CD4-positive, CD25-positive, alpha-beta regulatory T cell (primary cell): ENCODE measurements at regions not wholly inside any gene's neighbourhood (a gene's known extent, or its start where the extent isn't known, plus 50 kb on each side); places are given as distances from the start of the nearest gene placed in this dataset.

Experiments used
- ATAC-seq, 2 donors: fragments of 150-1000 bp; cut with Tn5 transposase; one replicate each; pipeline ENCODE4 v1.10.0; 2021; ENCODE audit warnings: low read depth in 2 of 2, moderate number of reproducible peaks in 2 of 2, moderate library complexity in 1 of 2
- DNase-seq, 3 donors: peaks; one replicate each; pipeline versions ENCODE4 v3.0.0 to v3.0.0-alpha.2; 2012 to 2022; ENCODE audit warnings: mixed read lengths in 1 of 3
- H3K27ac ChIP-seq: one replicate; pipeline ENCODE4 v1.7.0; 2013; ENCODE audit warnings: mild to moderate bottlenecking, low read length; ENCODE audit not compliant: insufficient read depth, poor library complexity, severe bottlenecking
- H3K27me3 ChIP-seq: one replicate; pipeline ENCODE4 v1.7.0; 2013; ENCODE audit warnings: low read length; ENCODE audit not compliant: control insufficient read depth, insufficient read depth
- H3K36me3 ChIP-seq: one replicate; pipeline ENCODE4 v1.7.0; 2013; ENCODE audit warnings: mild to moderate bottlenecking, low read length, moderate library complexity; ENCODE audit not compliant: control insufficient read depth, insufficient read depth
- H3K4me1 ChIP-seq: 2 replicates; pipeline ENCODE4 v1.7.0; 2013; ENCODE audit warnings: mild to moderate bottlenecking, low read length; ENCODE audit not compliant: insufficient read depth, control insufficient read depth, poor library complexity, severe bottlenecking
- H3K4me3 ChIP-seq: one replicate; pipeline ENCODE4 v1.7.0; 2013; ENCODE audit warnings: low read depth, mild to moderate bottlenecking, low read length, moderate library complexity
- H3K9me3 ChIP-seq, 2 experiments: 1 replicate in 1 of 2; 2 replicates in 1 of 2; pipeline ENCODE4 v1.7.0; 2013; ENCODE audit warnings: low read length in 2 of 2, mild to moderate bottlenecking in 1 of 2, moderate library complexity in 1 of 2; ENCODE audit not compliant: control insufficient read depth in 2 of 2
- H3K27ac Mint-ChIP-seq, 3 donors: one replicate each; pipeline ENCODE4 v1.8.0; 2020 to 2022; ENCODE audit warnings: mild to moderate bottlenecking in 3 of 3, mixed read lengths in 3 of 3, moderate library complexity in 2 of 3
- H3K27me3 Mint-ChIP-seq: one replicate; pipeline ENCODE4 v1.8.0; 2022; ENCODE audit warnings: mild to moderate bottlenecking, mixed read lengths
- H3K36me3 Mint-ChIP-seq: one replicate; pipeline ENCODE4 v1.8.0; 2020; ENCODE audit warnings: mixed read lengths
- H3K4me1 Mint-ChIP-seq, 4 donors: one replicate each; pipeline ENCODE4 v1.8.0; 2020 to 2022; ENCODE audit warnings: mixed read lengths in 4 of 4, mild to moderate bottlenecking in 1 of 4
- H3K4me3 Mint-ChIP-seq, 4 donors: one replicate each; pipeline ENCODE4 v1.8.0; 2020 to 2022; ENCODE audit warnings: mild to moderate bottlenecking in 4 of 4, mixed read lengths in 4 of 4, moderate library complexity in 3 of 4
- H3K9me3 Mint-ChIP-seq, 7 donors: one replicate each; pipeline ENCODE4 v1.8.0; 2020 to 2022; ENCODE audit warnings: mixed read lengths in 7 of 7, mild to moderate bottlenecking in 3 of 7, moderate library complexity in 2 of 7

DNA sequence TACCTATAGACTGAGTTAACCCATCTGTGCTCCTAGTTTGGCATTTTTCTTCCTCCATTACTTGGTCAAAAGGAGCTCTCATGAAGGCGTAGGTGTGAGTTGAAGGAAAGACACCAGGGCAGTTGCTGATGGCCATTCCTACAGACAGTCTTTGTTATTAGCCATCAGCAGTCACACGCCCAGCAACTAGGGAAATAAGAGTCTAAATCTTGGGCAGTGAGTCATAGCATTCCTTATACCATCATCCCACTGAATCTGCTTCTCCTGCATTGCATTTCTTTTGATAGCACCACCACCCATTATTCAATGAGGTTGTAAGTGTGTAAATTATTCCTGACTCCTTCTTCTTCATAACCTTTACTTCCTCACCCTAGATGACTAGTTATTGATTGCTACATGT is 150.9 kb upstream of the IGF1 start:
- Mint-ChIP-seq H3K36me3 (no peaks in the 10 kb centered on the region), H3K4me1 (no peaks in the 10 kb centered on the region), H3K27ac (no peak overlapping the region), H3K4me3 (no peak overlapping the region), H3K27me3 (no peaks in the 10 kb centered on the region), H3K9me3 (peaks cover 0 to 17% (median 0%) of the 10 kb centered on the region in 7 donors)
- Histone ChIP-seq H3K9me3 (peaks cover 4% of the 10 kb centered on the region in 2 experiments), H3K27me3 (no peaks in the 10 kb centered on the region), H3K4me3 (no peak overlapping the region), H3K27ac (no peak overlapping the region), H3K36me3 (no peaks in the 10 kb centered on the region), H3K4me1 (no peaks in the 10 kb centered on the region)
- DNase-seq, result no peak
- no peak for ATAC-seq

DNA sequence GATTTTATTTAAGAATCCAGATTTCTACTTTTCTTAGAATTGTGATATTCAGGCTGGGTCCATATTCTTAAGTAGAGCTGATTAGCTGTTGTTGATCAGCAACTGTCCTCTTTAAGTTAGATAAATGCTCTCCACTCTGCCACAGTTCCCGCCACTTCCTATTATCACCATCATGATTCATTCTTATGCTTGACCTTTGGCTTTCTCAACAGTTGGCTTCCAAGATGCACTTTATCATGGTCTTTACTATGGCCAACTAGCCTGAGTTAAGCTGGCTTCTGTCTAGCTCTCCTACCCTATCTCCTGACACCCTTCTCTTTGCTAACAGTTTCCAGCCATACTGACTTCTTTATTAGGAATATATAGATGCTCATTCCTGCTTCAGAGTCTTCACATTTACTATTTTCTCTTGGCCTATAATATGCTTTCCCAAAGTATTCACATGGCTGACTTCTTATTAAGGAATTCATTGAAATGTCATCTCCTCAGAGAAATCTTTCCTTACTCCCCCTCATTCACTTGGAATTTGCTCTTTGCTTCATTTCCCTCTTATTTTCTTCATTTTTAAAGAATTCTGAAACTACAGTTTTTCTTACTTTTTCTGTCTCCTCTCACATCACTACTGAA is 149.0 kb upstream of the IGF1 start:
- no peak for DNase-seq
- H3K27ac Mint-ChIP-seq, result no peak overlapping the region

DNA sequence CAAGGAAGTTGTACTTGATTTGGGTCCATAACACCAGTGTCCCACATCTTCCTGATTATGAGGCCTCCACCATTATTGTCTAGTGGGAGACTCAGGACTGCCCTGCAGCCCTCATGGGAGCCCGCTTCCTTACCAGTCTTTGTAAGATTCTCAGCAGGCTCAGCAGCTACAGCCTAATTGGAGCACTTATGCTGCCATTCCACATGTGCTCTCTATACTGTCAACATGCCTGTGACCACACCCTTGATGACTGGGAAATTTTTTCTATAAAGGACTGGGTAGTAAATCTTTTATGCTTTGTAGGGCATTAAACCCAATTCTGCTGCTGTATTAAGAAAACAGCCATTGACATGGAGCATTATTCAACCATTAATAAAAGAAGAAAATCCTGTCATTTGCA is 145.5 kb upstream of the IGF1 start:
- Mint-ChIP-seq H3K9me3 (peaks cover 0 to 17% (median 2%) of the 10 kb centered on the region in 7 donors), H3K4me3 (no peak overlapping the region), H3K36me3 (no peaks in the 10 kb centered on the region), H3K27ac (no peak overlapping the region), H3K27me3 (no peaks in the 10 kb centered on the region), H3K4me1 (no peaks in the 10 kb centered on the region)
- Histone ChIP-seq H3K9me3 (peaks cover 4% of the 10 kb centered on the region in 2 experiments), H3K36me3 (no peaks in the 10 kb centered on the region), H3K27me3 (no peaks in the 10 kb centered on the region), H3K4me1 (no peaks in the 10 kb centered on the region), H3K27ac (no peak overlapping the region), H3K4me3 (no peak overlapping the region)
- DNase-seq, result no peak
- ATAC-seq, result no peak

More for the DNA sequence above, 149.0 kb upstream of the IGF1 start:
- H3K36me3 ChIP-seq, result no peaks in the 10 kb centered on the region
- H3K4me3 Mint-ChIP-seq, result no peak overlapping the region
- H3K4me1 ChIP-seq, result no peaks in the 10 kb centered on the region
- H3K36me3 Mint-ChIP-seq, result no peaks in the 10 kb centered on the region
- no peak overlapping the region for H3K27ac ChIP-seq
- H3K4me3 ChIP-seq, result no peak overlapping the region
- H3K9me3 Mint-ChIP-seq, result peaks cover 0 to 17% (median 0%) of the 10 kb centered on the region in 7 donors
- H3K9me3 ChIP-seq, result peaks cover 4% of the 10 kb centered on the region in 2 experiments
- H3K4me1 Mint-ChIP-seq, result no peaks in the 10 kb centered on the region
- ATAC-seq, result no peak
- H3K27me3 Mint-ChIP-seq, result no peaks in the 10 kb centered on the region
- no peaks in the 10 kb centered on the region for H3K27me3 ChIP-seq

DNA sequence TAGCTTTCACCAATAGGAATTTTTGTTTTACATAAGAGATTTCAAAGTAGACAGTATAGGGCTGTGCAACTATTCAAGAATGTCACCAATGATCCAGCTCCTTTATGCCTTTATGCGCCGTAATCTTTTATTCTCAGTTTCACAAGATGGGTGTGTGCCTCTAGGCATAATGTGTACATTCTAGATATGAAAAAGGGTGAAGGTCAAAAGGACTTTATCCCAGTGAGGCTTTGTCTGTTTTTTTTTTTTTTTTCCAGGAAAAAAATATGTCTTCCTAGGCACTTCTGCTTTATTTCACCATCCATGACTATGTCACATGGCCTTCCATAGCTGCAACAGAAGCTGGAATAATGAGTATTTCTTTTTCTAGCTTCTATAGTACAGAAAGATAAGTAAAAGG is 142.3 kb upstream of the IGF1 start:
- no peak overlapping the region for H3K27ac ChIP-seq
- H3K9me3 ChIP-seq, result peaks cover 2% of the 10 kb centered on the region in 2 experiments
- H3K27me3 ChIP-seq, result no peaks in the 10 kb centered on the region
- Mint-ChIP-seq H3K4me3 (no peak overlapping the region), H3K27me3 (no peaks in the 10 kb centered on the region), H3K4me1 (no peaks in the 10 kb centered on the region), H3K27ac (no peak overlapping the region), H3K9me3 (peaks cover 0 to 10% (median 5%) of the 10 kb centered on the region in 7 donors), H3K36me3 (no peaks in the 10 kb centered on the region)
- no peaks in the 10 kb centered on the region for H3K36me3 ChIP-seq
- no peaks in the 10 kb centered on the region for H3K4me1 ChIP-seq
- no peak for ATAC-seq
- H3K4me3 ChIP-seq, result no peak overlapping the region
- no peak for DNase-seq

DNA sequence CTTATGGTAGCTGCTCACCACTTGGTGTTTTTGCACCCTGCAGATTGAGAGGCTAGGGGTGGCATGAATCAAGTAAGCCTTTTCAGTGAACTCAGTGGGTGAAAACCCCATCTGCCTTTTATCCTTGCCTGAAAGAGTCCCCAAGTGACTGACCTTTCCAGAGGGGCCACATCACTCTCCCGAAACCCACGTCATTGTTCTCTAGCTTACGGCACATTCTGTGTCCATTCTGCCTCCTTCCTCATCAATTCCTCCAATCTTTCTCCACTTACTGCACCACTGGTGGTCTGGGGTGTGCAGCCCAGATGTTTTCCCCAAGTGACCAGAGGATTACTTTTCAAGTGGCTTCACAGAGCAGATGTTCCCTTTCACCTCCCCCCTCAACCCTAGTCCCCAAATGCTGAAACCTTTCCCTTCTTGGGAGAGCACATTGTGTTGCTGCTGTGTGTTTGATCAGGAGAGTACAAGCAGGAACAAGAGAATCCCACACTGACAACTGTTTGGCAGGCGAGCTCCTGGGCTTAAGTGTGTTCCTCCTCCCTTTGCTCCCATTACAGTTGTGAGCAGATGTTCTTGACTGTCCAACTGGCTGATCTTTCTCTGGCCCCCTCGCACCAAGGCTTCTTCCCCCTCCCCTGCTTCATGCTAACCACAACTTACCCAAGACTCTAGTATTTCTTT is 138.0 kb upstream of the IGF1 start:
- Mint-ChIP-seq H3K27me3 (no peaks in the 10 kb centered on the region), H3K4me3 (no peak overlapping the region), H3K36me3 (no peaks in the 10 kb centered on the region), H3K27ac (no peak overlapping the region), H3K9me3 (peaks cover 0 to 5% (median 2%) of the 10 kb centered on the region in 7 donors), H3K4me1 (no peaks in the 10 kb centered on the region)
- Histone ChIP-seq H3K27ac (no peak overlapping the region), H3K9me3 (no peaks in the 10 kb centered on the region), H3K4me1 (no peaks in the 10 kb centered on the region), H3K4me3 (no peak overlapping the region), H3K27me3 (no peaks in the 10 kb centered on the region), H3K36me3 (no peaks in the 10 kb centered on the region)
- ATAC-seq (no peak), DNase-seq (no peak)

DNA sequence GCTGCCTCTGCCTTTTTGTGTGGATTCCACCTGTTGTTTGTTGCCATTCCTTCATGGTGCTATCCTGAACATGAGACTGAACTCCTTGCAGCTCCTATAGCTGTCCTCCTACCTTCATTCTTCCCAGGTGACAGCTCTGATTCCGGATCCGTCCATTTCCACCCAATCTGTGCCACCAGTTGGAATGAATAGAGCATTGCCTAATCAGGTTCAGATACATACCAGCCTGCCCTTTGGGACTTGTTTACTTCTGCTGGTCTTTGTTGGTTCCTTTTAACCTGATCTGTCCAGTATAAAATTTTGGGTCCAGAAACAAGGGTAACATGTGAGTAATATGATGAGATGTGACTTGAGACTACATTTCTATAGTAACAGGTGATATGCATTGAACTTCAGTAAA is 136.3 kb upstream of the IGF1 start:
- peaks cover 0 to 5% (median 2%) of the 10 kb centered on the region in 7 donors for H3K9me3 Mint-ChIP-seq
- no peaks in the 10 kb centered on the region for H3K36me3 Mint-ChIP-seq
- no peak overlapping the region for H3K4me3 Mint-ChIP-seq
- H3K27ac Mint-ChIP-seq, result no peak overlapping the region
- H3K36me3 ChIP-seq, result no peaks in the 10 kb centered on the region
- H3K9me3 ChIP-seq, result no peaks in the 10 kb centered on the region
- DNase-seq, result no peak
- no peaks in the 10 kb centered on the region for H3K4me1 ChIP-seq
- no peak overlapping the region for H3K27ac ChIP-seq
- no peaks in the 10 kb centered on the region for H3K27me3 ChIP-seq
- H3K4me1 Mint-ChIP-seq, result no peaks in the 10 kb centered on the region
- no peaks in the 10 kb centered on the region for H3K27me3 Mint-ChIP-seq
- no peak for ATAC-seq
- H3K4me3 ChIP-seq, result no peak overlapping the region

DNA sequence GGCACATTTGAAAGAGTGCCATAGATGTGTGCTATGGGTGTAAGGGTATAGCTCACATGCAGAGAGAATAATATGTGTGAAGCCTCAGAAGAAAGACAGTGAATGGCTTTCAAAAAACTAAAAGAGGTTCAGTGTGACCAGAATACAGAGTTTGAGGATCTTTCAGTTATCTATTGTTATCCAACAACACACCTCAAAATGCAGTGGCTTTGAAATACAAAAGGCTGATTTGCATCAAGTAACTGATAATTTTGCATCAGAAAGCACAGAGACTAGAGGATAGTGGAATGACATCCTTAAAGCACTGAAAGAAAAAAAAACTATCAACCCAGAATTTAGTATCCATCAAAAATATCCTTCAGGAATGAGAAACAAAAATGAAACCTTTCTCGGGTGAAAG is 131.6 kb upstream of the IGF1 start:
- Mint-ChIP-seq H3K27me3 (no peaks in the 10 kb centered on the region), H3K36me3 (no peaks in the 10 kb centered on the region)
- H3K4me1 ChIP-seq, result no peaks in the 10 kb centered on the region

DNA sequence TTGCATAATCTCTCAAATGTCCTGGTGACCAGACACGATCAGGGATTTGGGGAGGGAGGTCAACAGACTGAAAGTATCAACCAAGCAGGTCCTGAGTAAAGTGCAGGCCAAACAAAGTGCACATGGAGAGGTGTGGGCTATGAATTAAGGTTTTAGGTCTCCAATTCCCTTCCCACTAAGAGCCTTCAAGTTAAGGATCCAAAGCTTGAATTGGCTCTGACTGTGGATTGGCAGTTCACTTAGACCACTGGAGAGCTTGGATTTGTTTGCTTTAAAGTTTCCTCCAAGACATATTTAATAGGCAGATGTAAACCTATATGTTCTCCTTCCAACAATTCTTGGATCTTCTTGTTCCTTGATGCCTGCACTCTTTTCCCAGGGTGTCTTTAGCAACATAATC is 129.6 kb upstream of the IGF1 start:
- ATAC-seq, result no peak
- peaks cover 0 to 16% (median 2%) of the 10 kb centered on the region in 7 donors for H3K9me3 Mint-ChIP-seq
- no peaks in the 10 kb centered on the region for H3K36me3 Mint-ChIP-seq
- no peaks in the 10 kb centered on the region for H3K9me3 ChIP-seq
- no peak overlapping the region for H3K27ac ChIP-seq
- H3K4me3 Mint-ChIP-seq, result no peak overlapping the region
- no peaks in the 10 kb centered on the region for H3K36me3 ChIP-seq
- H3K4me3 ChIP-seq, result no peak overlapping the region
- no peak for DNase-seq
- H3K27me3 ChIP-seq, result no peaks in the 10 kb centered on the region
- H3K4me1 ChIP-seq, result no peaks in the 10 kb centered on the region
- H3K27me3 Mint-ChIP-seq, result no peaks in the 10 kb centered on the region
- no peaks in the 10 kb centered on the region for H3K4me1 Mint-ChIP-seq
- H3K27ac Mint-ChIP-seq, result no peak overlapping the region

More for the DNA sequence above, 131.6 kb upstream of the IGF1 start:
- DNase-seq (no peak), ATAC-seq (no peak)
- Histone ChIP-seq H3K9me3 (no peaks in the 10 kb centered on the region), H3K27me3 (no peaks in the 10 kb centered on the region), H3K4me3 (no peak overlapping the region), H3K36me3 (no peaks in the 10 kb centered on the region), H3K27ac (no peak overlapping the region)
- Mint-ChIP-seq H3K9me3 (peaks cover 0 to 13% (median 2%) of the 10 kb centered on the region in 7 donors), H3K27ac (no peak overlapping the region), H3K4me1 (no peaks in the 10 kb centered on the region), H3K4me3 (no peak overlapping the region)
